BJ (cell line): ENCODE measurements at regions not wholly inside any gene's neighbourhood (a gene's known extent, or its start where the extent isn't known, plus 50 kb on each side); places are given as distances from the start of the nearest gene placed in this dataset.

Source experiments
- CTCF ChIA-PET: fragments of 350-600 bp; formaldehyde crosslinking; extraction: SDS; loops from one replicate; lab custom pipeline; 2021; ENCODE audit warnings: antibody characterized with exemption, inconsistent platforms; lab: Yijun Ruan, JAX
- POLR2A ChIA-PET: fragments of 300-600 bp; sonication (Branson Sonifier 250); formaldehyde crosslinking; extraction: SDS; loops from one replicate; lab custom pipeline; 2021; ENCODE audit warnings: antibody characterized with exemption; lab: Charles Lee
- DNase-seq: peaks from one replicate; pipeline ENCODE4 v3.0.0-alpha.2; 2011; ENCODE audit warnings: low read depth
- H3K27me3 ChIP-seq: 2 replicates; pipeline ENCODE4 v1.6.0; 2011; ENCODE audit warnings: low read length; ENCODE audit not compliant: control insufficient read depth, insufficient read depth
- H3K36me3 ChIP-seq: 2 replicates; pipeline ENCODE4 v1.5.1; 2011; ENCODE audit warnings: low read length; ENCODE audit not compliant: control insufficient read depth, insufficient read depth
- H3K4me3 ChIP-seq: 2 replicates; pipeline ENCODE4 v1.5.1; 2011; ENCODE audit warnings: low read depth, mild to moderate bottlenecking, control low read depth, low read length
- TF ChIP-seq, protein P1 (sequence below): IDR thresholded peaks from 2 replicates; pipeline ENCODE4 v1.5.1; 2011; ENCODE audit warnings: low read depth, mild to moderate bottlenecking, control low read depth, inconsistent platforms, low read length, moderate library complexity; ENCODE audit not compliant: insufficient read depth

DNA sequence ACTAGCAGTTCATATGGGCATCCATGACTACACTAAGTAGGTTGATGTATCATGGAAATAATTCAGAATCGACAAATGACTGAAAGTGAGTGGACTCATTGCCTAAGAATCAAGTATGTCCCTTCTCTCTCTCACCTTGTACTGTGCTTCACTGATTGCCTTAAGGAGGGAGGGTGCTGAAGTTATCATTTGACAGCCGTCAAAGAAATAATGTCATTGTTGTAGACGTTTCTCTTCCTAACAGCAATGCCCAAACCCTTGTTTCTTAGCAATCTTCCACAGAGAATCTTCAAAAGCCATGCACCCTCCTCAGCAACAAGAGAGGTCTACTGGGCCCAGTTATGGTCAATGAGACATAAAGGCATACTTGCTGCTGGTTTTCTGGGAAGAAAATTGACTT is 785.0 kb downstream of the SUCLG1 start:
- TF ChIP-seq, protein P1, sequence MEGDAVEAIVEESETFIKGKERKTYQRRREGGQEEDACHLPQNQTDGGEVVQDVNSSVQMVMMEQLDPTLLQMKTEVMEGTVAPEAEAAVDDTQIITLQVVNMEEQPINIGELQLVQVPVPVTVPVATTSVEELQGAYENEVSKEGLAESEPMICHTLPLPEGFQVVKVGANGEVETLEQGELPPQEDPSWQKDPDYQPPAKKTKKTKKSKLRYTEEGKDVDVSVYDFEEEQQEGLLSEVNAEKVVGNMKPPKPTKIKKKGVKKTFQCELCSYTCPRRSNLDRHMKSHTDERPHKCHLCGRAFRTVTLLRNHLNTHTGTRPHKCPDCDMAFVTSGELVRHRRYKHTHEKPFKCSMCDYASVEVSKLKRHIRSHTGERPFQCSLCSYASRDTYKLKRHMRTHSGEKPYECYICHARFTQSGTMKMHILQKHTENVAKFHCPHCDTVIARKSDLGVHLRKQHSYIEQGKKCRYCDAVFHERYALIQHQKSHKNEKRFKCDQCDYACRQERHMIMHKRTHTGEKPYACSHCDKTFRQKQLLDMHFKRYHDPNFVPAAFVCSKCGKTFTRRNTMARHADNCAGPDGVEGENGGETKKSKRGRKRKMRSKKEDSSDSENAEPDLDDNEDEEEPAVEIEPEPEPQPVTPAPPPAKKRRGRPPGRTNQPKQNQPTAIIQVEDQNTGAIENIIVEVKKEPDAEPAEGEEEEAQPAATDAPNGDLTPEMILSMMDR, result no peak
- POLR2A ChIA-PET, result no interaction called here
- DNase-seq, result no peak
- Histone ChIP-seq H3K4me3 (no peak overlapping the region), H3K27me3 (no peaks in the 10 kb centered on the region), H3K36me3 (no peaks in the 10 kb centered on the region)
- CTCF ChIA-PET, result no interaction called here

GRCh38 chr2:83665894-83666293 is 793.2 kb downstream of the SUCLG1 start:
- TF ChIP-seq, protein P1, result no peak
- ChIA-PET POLR2A (no interaction called here), CTCF (no interaction called here)
- H3K36me3 ChIP-seq, result no peaks in the 10 kb centered on the region
- H3K4me3 ChIP-seq, result no peak overlapping the region
- H3K27me3 ChIP-seq, result no peaks in the 10 kb centered on the region
- no peak for DNase-seq

- Histone ChIP-seq H3K4me3 (no peak overlapping the region), H3K36me3 (no peaks in the 10 kb centered on the region), H3K27me3 (no peaks in the 10 kb centered on the region)
- no peak for DNase-seq
- TF ChIP-seq, protein P1, result no peak
- CTCF ChIA-PET, result no interaction called here
- POLR2A ChIA-PET, result no interaction called here
These were observed 793.9 kb downstream of the SUCLG1 start for GRCh38 chr2:83665154-83665553.

GRCh38 chr2:83661711-83662110 is 797.4 kb downstream of the SUCLG1 start:
- CTCF ChIA-PET, result no interaction called here
- TF ChIP-seq, protein P1, result no peak
- POLR2A ChIA-PET, result no interaction called here
- no peaks in the 10 kb centered on the region for H3K36me3 ChIP-seq
- H3K4me3 ChIP-seq, result no peak overlapping the region
- no peak for DNase-seq
- H3K27me3 ChIP-seq, result no peaks in the 10 kb centered on the region

GRCh38 chr2:83654091-83654611 is 804.9 kb downstream of the SUCLG1 start:
- no peak for DNase-seq
- Histone ChIP-seq H3K4me3 (no peak overlapping the region), H3K27me3 (no peaks in the 10 kb centered on the region), H3K36me3 (no peaks in the 10 kb centered on the region)
- TF ChIP-seq, protein P1, result no peak
- ChIA-PET POLR2A (no interaction called here), CTCF (no interaction called here)
